ENCODE measurements at regions not wholly inside any gene's neighbourhood (a gene's known extent, or its start where the extent isn't known, plus 50 kb on each side); places are given as distances from the start of the nearest gene placed in this dataset.

- no peak overlapping the region for H3K4me2 ChIP-seq (ENCODE audit: insufficient read depth, low read length)
- H3K27me3 ChIP-seq (ENCODE audit: control insufficient read depth in 2 of 2, insufficient read depth in 2 of 2, low read length in 2 of 2), result peaks cover 0 to 5% of the 10 kb centered on the region in 2 experiments; a peak in 2 of 5 replicates
- H3K36me3 ChIP-seq (ENCODE audit: control insufficient read depth, insufficient read depth, low read length), result no peaks in the 10 kb centered on the region
- POLR2A ChIA-PET, result no interaction called here
- DNase-seq (ENCODE audit: extremely low read depth in 1 of 4, low spot score in 3 of 4) (no peak), FAIRE-seq (no peak), ATAC-seq (no peak)
- CTCF ChIA-PET (ENCODE audit: low intra/inter-chr PET ratio), result no interaction called here
- intact Hi-C loops (cut with micrococcal nuclease) (no loop called here), in situ Hi-C loops (cut with MboI) (no loop called here)
- no peak overlapping the region for H2AFZ ChIP-seq (ENCODE audit: low read depth, low read length)
- no peaks in the 10 kb centered on the region for H3K4me1 ChIP-seq (replicated peaks in 1 of 2; ENCODE audit: control insufficient read depth in 2 of 2, insufficient read depth in 2 of 2, low read length in 2 of 2)
- H3K9me1 ChIP-seq (ENCODE audit: control insufficient read depth, insufficient read depth, low read length), result no peaks in the 10 kb centered on the region
- no peak overlapping the region for H3K27ac ChIP-seq (ENCODE audit: extremely low read depth, low read depth, low read length)
- no peaks in the 10 kb centered on the region for H4K20me1 ChIP-seq (replicated peaks; ENCODE audit: control insufficient read depth, insufficient read depth, low read length)
- no peaks in the 10 kb centered on the region for H3K79me2 ChIP-seq (ENCODE audit: control insufficient read depth, insufficient read depth, low read length)
- 0% methylated on average over 3 of the region's 4 CpGs for WGBS (ENCODE audit: insufficient coverage, low coverage, missing lambda C conversion rate)
- no TSS peak for BruUV-seq (replicated peaks)
- no peak overlapping the region for H3K9ac ChIP-seq (ENCODE audit: insufficient read depth in 1 of 2, low read depth in 2 of 2, low read length in 2 of 2)
- H3K4me3 ChIP-seq, result no peak overlapping the region
- H3K9me3 ChIP-seq (replicated peaks; ENCODE audit: control insufficient read depth, insufficient read depth, low read depth, low read length), result no peaks in the 10 kb centered on the region
- TF ChIP-seq SP2 (IDR thresholded peaks at IDR 0.05; ENCODE audit: extremely low read depth, low read depth, low read length, poor library complexity, severe bottlenecking), result no peak
- TF ChIP-seq ZNF586 (CRISPR knock-in tag; conservative IDR thresholded peaks at IDR 0.05), result no peak
- TF ChIP-seq MTF1 (CRISPR knock-in tag; IDR thresholded peaks at IDR 0.05; ENCODE audit: borderline replicate concordance), result no peak
- TF ChIP-seq ZNF764 (CRISPR knock-in tag; IDR thresholded peaks at IDR 0.05; ENCODE audit: low read depth), result no peak
- no peak for TF ChIP-seq PHF20 (IDR thresholded peaks at IDR 0.05; ENCODE audit: partially characterized antibody)
- no peak for TF ChIP-seq RBFOX2 (IDR thresholded peaks at IDR 0.05; ENCODE audit: low read depth, low read length)
- no peak for TF ChIP-seq MNT (conservative IDR thresholded peaks at IDR 0.05)
- no peak for TF ChIP-seq MECOM (CRISPR knock-in tag; IDR thresholded peaks at IDR 0.05)
- TF ChIP-seq TAF1 (IDR thresholded peaks at IDR 0.05; ENCODE audit: control insufficient read depth, extremely low read depth, insufficient read depth, low read length, severe bottlenecking), result no peak
- no peak for TF ChIP-seq NCOA1 (IDR thresholded peaks at IDR 0.05; ENCODE audit: low read depth)
- no peak for TF ChIP-seq SMARCE1 (IDR thresholded peaks at IDR 0.05)
- TF ChIP-seq OTX1 (CRISPR knock-in tag; IDR thresholded peaks at IDR 0.05), result no peak
- no peak for TF ChIP-seq ZNF639 (CRISPR knock-in tag; conservative IDR thresholded peaks at IDR 0.05 in 1 of 2, IDR thresholded peaks at IDR 0.05 in 1 of 2)
Measured at GRCh38 chr2:12809526-12809925, 92.8 kb downstream of the TRIB2 start.
